T-helper 1 cell treated with Interleukin-12 subunit alpha and Interleukin-12 subunit beta and Interleukin-4 antibody, amounts not matched to agents 30 ng/mL and 1 ng/mL, for 36 hours (primary cell): ENCODE measurements at regions not wholly inside any gene's neighbourhood (a gene's known extent, or its start where the extent isn't known, plus 50 kb on each side); places are given as distances from the start of the nearest gene placed in this dataset.

ENCODE experiments used
- intact Hi-C: fragments of 100-400 bp; cut with micrococcal nuclease; formaldehyde crosslinking; loops from one replicate; pipeline ENCODE4 v1.15.1; 2024

DNA sequence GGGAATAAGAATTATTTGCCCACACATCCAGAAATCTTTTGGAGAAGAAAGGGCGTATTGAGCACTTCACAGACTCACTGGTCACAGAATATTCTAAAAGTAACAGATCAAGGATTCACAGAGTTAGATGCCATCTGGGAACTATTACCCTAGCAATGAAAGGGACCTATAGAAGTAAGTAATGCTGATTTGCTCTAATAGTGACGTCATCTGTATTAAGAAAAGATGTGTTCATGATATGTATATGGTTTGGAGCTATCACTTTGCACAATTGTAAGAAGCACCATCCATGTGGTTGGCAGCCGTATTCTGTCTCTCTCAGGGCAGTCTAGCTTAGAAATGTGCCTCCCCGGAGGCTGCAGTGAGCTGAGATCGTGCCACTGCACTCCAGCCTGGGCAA is 52.8 kb upstream of the SV2C start:
- intact Hi-C loops, result no loop called here

DNA sequence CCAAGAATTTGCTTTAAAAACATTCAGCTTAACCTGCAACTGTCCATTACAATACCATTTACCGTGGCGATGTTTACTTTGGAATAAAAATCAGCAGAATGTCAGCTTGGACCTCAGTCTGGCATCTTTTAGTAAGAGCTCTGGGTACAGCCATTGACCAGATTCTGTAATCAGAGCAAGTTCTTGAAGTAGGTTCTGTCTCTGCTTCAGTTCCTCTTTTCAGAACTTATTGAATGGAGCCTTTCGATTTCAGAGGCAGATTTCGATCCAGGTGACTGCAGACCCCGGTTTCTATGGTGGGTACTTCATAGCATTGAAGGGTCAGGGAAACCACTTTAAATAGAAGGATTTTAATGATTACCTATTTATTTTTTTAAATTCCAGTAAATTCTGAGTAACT is 53.4 kb upstream of the SV2C start:
- intact Hi-C loops, result no loop called here

DNA sequence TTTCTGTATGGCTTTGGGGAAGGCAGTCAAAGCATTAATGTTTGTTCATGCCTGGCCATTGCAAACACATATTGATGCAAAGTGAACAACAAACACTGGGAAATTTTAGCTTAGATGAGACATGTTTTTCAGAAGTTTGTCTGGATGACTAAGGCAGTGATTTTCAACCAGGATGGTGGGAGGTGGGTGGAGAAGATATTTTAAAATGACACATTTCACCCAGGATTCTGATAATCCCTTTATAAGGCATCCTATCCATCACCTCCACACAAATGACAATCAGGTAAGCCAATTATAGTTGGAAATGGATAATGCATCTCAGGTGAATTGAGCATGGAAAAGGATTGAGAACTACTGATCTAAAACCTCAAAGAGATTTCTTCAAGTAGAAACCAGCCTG is 57.4 kb upstream of the SV2C start:
- intact Hi-C loops, result no loop called here

DNA sequence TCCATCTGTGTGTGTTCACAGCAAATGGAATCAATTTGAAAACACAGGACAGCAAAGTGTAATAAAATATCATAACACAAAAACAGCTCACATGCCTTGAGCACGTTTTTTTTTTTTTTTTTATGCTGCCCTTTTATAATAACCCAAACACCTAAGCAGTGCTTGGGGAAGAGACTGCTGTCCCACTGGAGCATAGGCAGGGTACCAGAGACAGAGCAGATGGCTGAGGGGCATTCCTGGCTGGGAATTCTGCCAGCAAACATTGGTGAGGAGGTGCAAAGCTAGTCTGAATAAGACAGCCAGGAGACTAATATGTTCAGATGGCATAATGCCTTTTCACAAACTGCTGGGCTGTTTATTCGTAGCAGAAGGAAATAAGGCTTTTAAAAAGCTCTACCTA is 58.1 kb upstream of the SV2C start:
- intact Hi-C loops, result no loop called here

GRCh38 chr5:76022611-76023010 is 60.6 kb upstream of the SV2C start:
- intact Hi-C loops, result no loop called here

DNA sequence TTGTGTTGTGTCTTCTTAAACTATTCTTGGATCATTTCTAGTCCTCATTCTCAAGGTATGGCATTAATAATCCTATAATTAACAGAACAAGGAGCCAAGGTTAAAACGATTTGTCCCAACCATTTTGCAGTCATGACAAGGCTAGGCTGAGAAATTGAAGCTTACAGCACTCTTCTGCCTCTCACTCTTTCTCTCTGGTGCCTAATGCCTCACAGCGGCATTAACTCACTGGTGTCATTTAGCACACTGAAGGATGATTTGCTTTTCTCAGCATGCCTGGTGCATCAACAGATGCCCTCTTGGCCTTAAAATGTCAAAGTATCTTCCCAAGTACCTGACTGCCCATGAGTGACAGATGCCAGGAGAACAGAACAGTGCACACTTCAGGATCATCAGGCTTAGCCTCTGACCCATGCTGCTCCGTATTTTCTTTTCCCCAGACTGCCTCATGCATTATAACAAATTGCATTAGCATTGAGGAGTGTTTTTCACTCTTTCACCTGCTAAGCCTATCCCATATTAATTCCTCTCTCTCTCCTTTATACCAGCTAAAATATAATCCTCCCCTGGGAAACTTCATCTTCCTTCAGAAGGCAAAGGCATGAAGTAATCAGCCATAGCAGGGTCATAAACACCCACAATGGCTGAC is 61.1 kb upstream of the SV2C start:
- intact Hi-C loops, result no loop called here

GRCh38 chr5:76016258-76016657 is 66.9 kb upstream of the SV2C start:
- intact Hi-C loops, result loop anchor here (2.0 to 10.0 kb wide), 2 partner anchors 159 to 241 kb away; no protein-coding TSS in a partner anchor

- intact Hi-C loops, result loop anchor here (10.0 kb wide), 1 partner anchor 161 kb away; no protein-coding TSS in a partner anchor
Measured at GRCh38 chr5:76014005-76014404, 69.2 kb upstream of the SV2C start.

GRCh38 chr5:76007904-76008303 is 75.3 kb upstream of the SV2C start:
- intact Hi-C loops, result no loop called here

- intact Hi-C loops, result no loop called here
Measured at GRCh38 chr5:76000582-76000981, 82.6 kb upstream of the SV2C start.

- intact Hi-C loops, result no loop called here
Measured at GRCh38 chr5:75993643-75994520, 89.3 kb upstream of the SV2C start.

- intact Hi-C loops, result no loop called here
Measured at GRCh38 chr5:75993183-75993582, 90.0 kb upstream of the SV2C start.

- intact Hi-C loops, result no loop called here
Measured at GRCh38 chr5:75992753-75993152, 90.4 kb upstream of the SV2C start.

- intact Hi-C loops, result no loop called here
Measured at GRCh38 chr5:75985077-75985476, 98.1 kb upstream of the SV2C start.

- intact Hi-C loops, result no loop called here
Measured at GRCh38 chr5:75975496-75975895, 107.7 kb upstream of the SV2C start.

GRCh38 chr5:75965292-75965691 is 117.9 kb upstream of the SV2C start:
- intact Hi-C loops, result no loop called here

DNA sequence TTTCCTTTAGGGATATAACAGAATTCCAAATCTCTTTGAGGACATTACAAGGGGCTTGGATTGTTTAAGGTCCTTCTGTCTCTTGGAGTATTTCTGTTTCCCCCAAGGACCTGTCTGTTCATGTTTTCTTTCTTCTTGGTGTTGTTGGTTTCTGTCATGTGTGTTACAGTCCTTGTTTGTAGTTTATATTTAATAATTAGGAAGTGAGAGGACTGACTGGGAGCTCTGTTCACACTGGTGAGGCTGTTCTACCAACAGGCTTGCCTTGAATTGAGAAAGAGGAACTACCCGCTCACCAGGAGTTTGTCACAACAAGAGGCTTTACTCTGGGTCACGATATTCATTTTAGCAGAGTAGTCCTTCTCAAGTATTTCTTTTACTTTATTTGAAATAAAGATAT is 119.2 kb upstream of the SV2C start:
- intact Hi-C loops, result no loop called here

- intact Hi-C loops, result no loop called here
Measured at GRCh38 chr5:75963554-75963953, 119.6 kb upstream of the SV2C start.

GRCh38 chr5:75961818-75962217 is 121.4 kb upstream of the SV2C start:
- intact Hi-C loops, result no loop called here

- intact Hi-C loops, result no loop called here
Measured at GRCh38 chr5:75960129-75960528, 123.1 kb upstream of the SV2C start.

DNA sequence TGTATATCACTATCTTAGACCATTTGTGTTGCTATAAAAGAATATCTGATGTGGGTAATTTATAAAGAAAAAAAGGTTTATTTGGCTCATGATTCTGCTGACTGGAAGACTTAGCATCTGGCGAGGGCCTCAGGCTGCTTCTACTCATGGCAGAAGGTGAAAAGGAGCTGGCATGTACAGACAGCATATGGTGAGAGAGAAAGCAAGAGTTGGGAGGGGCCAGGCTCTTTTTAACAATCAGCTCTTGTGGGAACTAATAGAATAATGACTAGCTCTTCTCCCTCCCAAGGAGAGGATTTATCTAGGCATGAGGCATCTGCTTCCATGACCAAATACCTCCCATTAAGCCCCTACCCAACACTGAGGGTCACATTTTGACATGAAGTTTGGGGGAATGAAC is 130.2 kb upstream of the SV2C start:
- intact Hi-C loops, result no loop called here

DNA sequence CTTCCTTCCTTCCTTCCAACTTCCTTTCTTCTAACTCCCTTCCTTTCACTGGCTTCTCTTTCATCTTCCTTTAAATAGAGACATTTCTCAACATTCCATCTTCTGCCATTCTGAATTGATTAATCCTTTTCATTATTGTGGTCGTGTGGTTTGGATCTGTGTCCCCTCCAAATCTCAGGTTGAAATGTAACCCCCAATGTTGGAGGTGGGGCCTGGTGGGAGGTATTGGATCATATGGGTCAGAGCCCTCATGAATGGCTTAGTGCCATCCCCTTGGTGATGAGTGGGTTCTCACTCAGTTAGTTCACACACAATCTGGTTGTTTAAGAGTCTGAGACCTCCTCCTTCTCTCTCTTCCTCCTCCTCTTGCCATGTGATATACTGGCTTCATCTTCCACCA is 130.9 kb upstream of the SV2C start:
- intact Hi-C loops, result no loop called here

DNA sequence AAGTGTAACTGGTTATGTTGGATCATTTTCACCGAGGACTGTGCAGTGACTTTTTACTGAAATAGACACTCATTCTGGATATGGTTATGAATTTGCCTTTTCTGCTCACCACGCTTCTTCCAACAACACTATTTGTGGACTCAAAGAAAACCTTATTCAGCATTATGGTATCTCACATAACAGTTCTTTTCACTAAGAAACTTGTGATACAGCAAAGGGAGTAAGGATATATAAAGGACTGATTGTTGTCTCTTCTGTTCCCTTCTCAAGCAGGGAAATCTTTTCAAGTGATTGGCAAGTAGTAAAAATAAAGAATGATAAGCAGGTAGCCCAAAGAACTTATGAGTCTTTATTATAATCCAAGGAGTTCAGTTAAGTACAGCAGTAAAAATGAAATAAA is 131.5 kb upstream of the SV2C start:
- intact Hi-C loops, result no loop called here
